PC-9 (cell line): ENCODE measurements at regions not wholly inside any gene's neighbourhood (a gene's known extent, or its start where the extent isn't known, plus 50 kb on each side); places are given as distances from the start of the nearest gene placed in this dataset.

Experiments
- BruUV-seq: library from RNA; stranded (reverse); fragments of 400-500 nt; replicated peaks from 2 replicates; lab custom pipeline; 2021; lab: Mats Ljungman, UMichigan
- CTCF ChIA-PET: fragments of 300-600 bp; sonication (Branson Sonifier 250); formaldehyde crosslinking; loops from one replicate; lab custom pipeline; 2022; ENCODE audit warnings: antibody characterized with exemption; lab: Charles Lee
- POLR2A ChIA-PET: fragments of 300-600 bp; sonication (Branson Sonifier 250); formaldehyde crosslinking; loops from one replicate; lab custom pipeline; 2022; ENCODE audit warnings: antibody characterized with exemption; ENCODE audit not compliant: unreplicated experiment; lab: Charles Lee
- DNase-seq, 2 experiments: peaks; one replicate each; pipeline versions ENCODE4 v3.0.0 to v3.0.0-alpha.2; 2015 to 2022; ENCODE audit warnings: mixed read lengths in 1 of 2
- H2AFZ ChIP-seq: fragments of 200-600 bp; sonication (generic); 2 replicates; pipeline ENCODE4 v1.8.1; 2017; ENCODE audit warnings: antibody characterized with exemption
- H3F3A ChIP-seq: fragments of 200-600 bp; sonication (generic); 2 replicates; pipeline ENCODE4 v1.8.1; 2017; ENCODE audit warnings: antibody characterized with exemption, mild to moderate bottlenecking, low read depth; ENCODE audit not compliant: insufficient read depth
- H3K27ac ChIP-seq: fragments of 200-600 bp; sonication (generic); 2 replicates; pipeline ENCODE4 v1.6.1; 2016; ENCODE audit warnings: mixed run types
- H3K27me3 ChIP-seq: fragments of 200-600 bp; sonication (generic); 2 replicates; pipeline ENCODE4 v1.6.1; 2016; ENCODE audit warnings: low read depth, mixed run types; ENCODE audit not compliant: insufficient read depth
- H3K36me3 ChIP-seq: fragments of 200-600 bp; sonication (generic); 2 replicates; pipeline ENCODE4 v1.6.1; 2016; ENCODE audit warnings: low read depth, mixed run types
- H3K4me1 ChIP-seq: fragments of 200-600 bp; sonication (generic); replicated peaks from 2 replicates; pipeline ENCODE4 v1.6.1; 2016; ENCODE audit warnings: mixed run types; ENCODE audit not compliant: insufficient read depth
- H3K4me2 ChIP-seq: fragments of 200-600 bp; sonication (generic); 2 replicates; pipeline ENCODE4 v1.6.1; 2017; ENCODE audit warnings: mixed run types
- H3K4me3 ChIP-seq: fragments of 200-600 bp; sonication (generic); 2 replicates; pipeline ENCODE4 v1.6.1; 2016; ENCODE audit warnings: mixed run types
- H3K79me2 ChIP-seq: fragments of 200-600 bp; sonication (generic); 2 replicates; pipeline ENCODE4 v1.6.1; 2017; ENCODE audit warnings: low read depth, mixed run types
- H3K9me2 ChIP-seq: fragments of 200-600 bp; sonication (generic); 2 replicates; pipeline ENCODE4 v1.8.1; 2017; ENCODE audit warnings: mild to moderate bottlenecking; ENCODE audit not compliant: insufficient read depth
- H3K9me3 ChIP-seq: fragments of 200-600 bp; sonication (generic); 2 replicates; pipeline ENCODE4 v1.8.1; 2016; ENCODE audit warnings: low read depth; ENCODE audit not compliant: insufficient read depth
- H4K20me1 ChIP-seq: fragments of 200-600 bp; sonication (generic); 2 replicates; pipeline ENCODE4 v1.8.1; 2017; ENCODE audit not compliant: insufficient read depth
- CTCF ChIP-seq: fragments of 200-600 bp; sonication (generic); conservative IDR thresholded peaks from 2 replicates; pipeline ENCODE4 v1.6.1; 2017; ENCODE audit warnings: mixed run types, antibody characterized with exemption, mild to moderate bottlenecking, moderate library complexity
- EZH2 ChIP-seq: fragments of 200-600 bp; sonication (generic); IDR thresholded peaks from 2 replicates; pipeline ENCODE4 v1.8.0; 2017; ENCODE audit warnings: antibody characterized with exemption, low read depth
- intact Hi-C: fragments of 100-400 bp; cut with micrococcal nuclease; formaldehyde crosslinking; loops from one replicate; pipeline ENCODE4 v1.10.0; 2022; ENCODE audit not compliant: unreplicated experiment

GRCh38 chr12:116389990-116390389 is 112.5 kb upstream of the MED13L start:
- H3K4me2 ChIP-seq = peak overlapping the region; percentile 53
- no TSS peak for BruUV-seq
- CTCF ChIA-PET = interaction anchor here (0.6 kb wide), 1 partner anchor 1848 kb away, joined by 7 read pairs; no protein-coding TSS in a partner anchor

GRCh38 chr12:116390401-116391335 is 113.2 kb upstream of the MED13L start:
- no TSS peak for BruUV-seq
- Histone ChIP-seq H3K4me1 (peaks cover 36% of the 10 kb centered on the region), H3K9me2 (no peaks in the 10 kb centered on the region), H3K27me3 (no peaks in the 10 kb centered on the region), H3K79me2 (no peaks in the 10 kb centered on the region), H3K4me3 (no peak overlapping the region), H3F3A (peaks cover 34% of the 10 kb centered on the region), H3K36me3 (no peaks in the 10 kb centered on the region), H2AFZ (no peak overlapping the region), H3K27ac (peak overlapping the region; percentile 78), H3K9me3 (no peaks in the 10 kb centered on the region), H4K20me1 (no peaks in the 10 kb centered on the region), H3K4me2 (peak overlapping the region; percentile 53)
- peak in 1 of 2 experiments; percentile 78 for DNase-seq
- intact Hi-C loops = loop anchor here (2.0 kb wide), 1 partner anchor 36 kb away; no protein-coding TSS in a partner anchor
- TF ChIP-seq CTCF (no peak), EZH2 (no peak)
- POLR2A ChIA-PET = no interaction called here
- CTCF ChIA-PET = no interaction called here

More at GRCh38 chr12:116389990-116390389, 112.5 kb upstream of the MED13L start:
- Histone ChIP-seq H2AFZ (no peak overlapping the region), H3F3A (peaks cover 34% of the 10 kb centered on the region), H3K4me3 (no peak overlapping the region), H3K36me3 (no peaks in the 10 kb centered on the region), H3K9me2 (no peaks in the 10 kb centered on the region), H3K9me3 (no peaks in the 10 kb centered on the region), H3K27me3 (no peaks in the 10 kb centered on the region), H4K20me1 (no peaks in the 10 kb centered on the region), H3K4me1 (peaks cover 36% of the 10 kb centered on the region), H3K27ac (peak overlapping the region; percentile 78), H3K79me2 (no peaks in the 10 kb centered on the region)
- DNase-seq = peak; percentile 63 to 95
- TF ChIP-seq EZH2 (no peak), CTCF (no peak)
- intact Hi-C loops = loop anchor here (2.0 to 10.0 kb wide), 2 partner anchors 37 to 375 kb away; no protein-coding TSS in a partner anchor
- POLR2A ChIA-PET = no interaction called here

GRCh38 chr12:116391501-116391900 is 114.0 kb upstream of the MED13L start:
- TF ChIP-seq CTCF (no peak), EZH2 (no peak)
- Histone ChIP-seq H3K4me2 (0 out of 2 replicates have a peak overlapping the region, but pooled peaks have one; percentile 53), H3K9me2 (no peaks in the 10 kb centered on the region), H3K79me2 (no peaks in the 10 kb centered on the region), H2AFZ (no peak overlapping the region), H3K4me3 (no peak overlapping the region), H4K20me1 (no peaks in the 10 kb centered on the region), H3F3A (peaks cover 34% of the 10 kb centered on the region), H3K4me1 (peaks cover 36% of the 10 kb centered on the region), H3K36me3 (no peaks in the 10 kb centered on the region), H3K27ac (no peak overlapping the region), H3K9me3 (no peaks in the 10 kb centered on the region), H3K27me3 (no peaks in the 10 kb centered on the region)
- intact Hi-C loops = loop anchor here (2.0 kb wide), 1 partner anchor 35 kb away; no protein-coding TSS in a partner anchor
- BruUV-seq = no TSS peak
- ChIA-PET CTCF (no interaction called here), POLR2A (no interaction called here)
- no peak for DNase-seq
